Neural crest cell (in vitro differentiated cells): ENCODE measurements at regions not wholly inside any gene's neighbourhood (a gene's known extent, or its start where the extent isn't known, plus 50 kb on each side); places are given as distances from the start of the nearest gene placed in this dataset.

Experiments used
- DNase-seq: peaks from one replicate; pipeline ENCODE4 v3.0.0; 2021; ENCODE audit warnings: low read depth, mixed read lengths, low spot score
- H3K27ac Mint-ChIP-seq: one replicate; pipeline ENCODE4 v1.8.0; 2021; ENCODE audit warnings: mild to moderate bottlenecking, mixed read lengths; ENCODE audit not compliant: unreplicated experiment
- H3K27me3 Mint-ChIP-seq: 2 replicates; pipeline ENCODE4 v1.8.0; 2021; ENCODE audit warnings: low read depth, mild to moderate bottlenecking, mixed read lengths
- H3K36me3 Mint-ChIP-seq: 2 replicates; pipeline ENCODE4 v1.8.0; 2021; ENCODE audit warnings: low read depth, mild to moderate bottlenecking, mixed read lengths
- H3K4me1 Mint-ChIP-seq: 2 replicates; pipeline ENCODE4 v1.8.0; 2021; ENCODE audit warnings: mixed read lengths
- H3K4me3 Mint-ChIP-seq: one replicate; pipeline ENCODE4 v1.8.0; 2021; ENCODE audit warnings: mild to moderate bottlenecking, mixed read lengths
- H3K9me3 Mint-ChIP-seq: 2 replicates; pipeline ENCODE4 v1.8.0; 2021; ENCODE audit warnings: mixed read lengths
- CTCF ChIP-seq: fragments of 200-600 bp; sonication (generic); conservative IDR thresholded peaks from 2 replicates; pipeline ENCODE4 v1.5.0; 2021; ENCODE audit warnings: antibody characterized with exemption, mild to moderate bottlenecking

- no peak overlapping the region for H3K4me3 Mint-ChIP-seq
- no peaks in the 10 kb centered on the region for H3K4me1 Mint-ChIP-seq
- no peak for TF ChIP-seq CTCF
- H3K9me3 Mint-ChIP-seq: peaks cover 6% of the 10 kb centered on the region
- no peak for DNase-seq
- H3K27me3 Mint-ChIP-seq: no peaks in the 10 kb centered on the region
- H3K36me3 Mint-ChIP-seq: no peaks in the 10 kb centered on the region
- H3K27ac Mint-ChIP-seq: no peak overlapping the region
Observed at GRCh38 chr9:10961883-10962282, 349.1 kb upstream of the PTPRD start.

- DNase-seq: no peak
- Mint-ChIP-seq H3K9me3 (peaks cover 7% of the 10 kb centered on the region), H3K4me1 (no peaks in the 10 kb centered on the region), H3K27ac (no peak overlapping the region), H3K36me3 (no peaks in the 10 kb centered on the region), H3K27me3 (no peaks in the 10 kb centered on the region), H3K4me3 (no peak overlapping the region)
- no peak for TF ChIP-seq CTCF
Observed at GRCh38 chr9:10983251-10983650, 370.4 kb upstream of the PTPRD start.

GRCh38 chr9:10999646-11000045, 386.8 kb upstream of the PTPRD start:
- H3K27ac Mint-ChIP-seq: no peak overlapping the region

GRCh38 chr9:11001546-11001945, 388.7 kb upstream of the PTPRD start:
- H3K4me1 Mint-ChIP-seq: no peaks in the 10 kb centered on the region

More at GRCh38 chr9:10999646-11000045, 386.8 kb upstream of the PTPRD start:
- H3K27me3 Mint-ChIP-seq: no peaks in the 10 kb centered on the region
- no peaks in the 10 kb centered on the region for H3K4me1 Mint-ChIP-seq
- H3K9me3 Mint-ChIP-seq: no peaks in the 10 kb centered on the region
- no peaks in the 10 kb centered on the region for H3K36me3 Mint-ChIP-seq
- H3K4me3 Mint-ChIP-seq: no peak overlapping the region
- no peak for TF ChIP-seq CTCF
- no peak for DNase-seq

GRCh38 chr9:11002705-11003104, 389.9 kb upstream of the PTPRD start:
- Mint-ChIP-seq H3K27me3 (no peaks in the 10 kb centered on the region), H3K9me3 (no peaks in the 10 kb centered on the region), H3K36me3 (no peaks in the 10 kb centered on the region), H3K4me1 (no peaks in the 10 kb centered on the region), H3K27ac (no peak overlapping the region), H3K4me3 (no peak overlapping the region)
- TF ChIP-seq CTCF: no peak
- DNase-seq: no peak

More at GRCh38 chr9:11001546-11001945, 388.7 kb upstream of the PTPRD start:
- TF ChIP-seq CTCF: no peak
- no peak for DNase-seq
- Mint-ChIP-seq H3K36me3 (no peaks in the 10 kb centered on the region), H3K9me3 (no peaks in the 10 kb centered on the region), H3K4me3 (no peak overlapping the region), H3K27me3 (no peaks in the 10 kb centered on the region), H3K27ac (no peak overlapping the region)

- Mint-ChIP-seq H3K27ac (no peak overlapping the region), H3K4me3 (no peak overlapping the region), H3K9me3 (peaks cover 4% of the 10 kb centered on the region), H3K27me3 (no peaks in the 10 kb centered on the region), H3K36me3 (no peaks in the 10 kb centered on the region), H3K4me1 (no peaks in the 10 kb centered on the region)
- no peak for DNase-seq
- no peak for TF ChIP-seq CTCF
Observed at GRCh38 chr9:11003836-11004235, 391.0 kb upstream of the PTPRD start.
